ENCODE measurements at regions not wholly inside any gene's neighbourhood (a gene's known extent, or its start where the extent isn't known, plus 50 kb on each side); places are given as distances from the start of the nearest gene placed in this dataset.

DNA sequence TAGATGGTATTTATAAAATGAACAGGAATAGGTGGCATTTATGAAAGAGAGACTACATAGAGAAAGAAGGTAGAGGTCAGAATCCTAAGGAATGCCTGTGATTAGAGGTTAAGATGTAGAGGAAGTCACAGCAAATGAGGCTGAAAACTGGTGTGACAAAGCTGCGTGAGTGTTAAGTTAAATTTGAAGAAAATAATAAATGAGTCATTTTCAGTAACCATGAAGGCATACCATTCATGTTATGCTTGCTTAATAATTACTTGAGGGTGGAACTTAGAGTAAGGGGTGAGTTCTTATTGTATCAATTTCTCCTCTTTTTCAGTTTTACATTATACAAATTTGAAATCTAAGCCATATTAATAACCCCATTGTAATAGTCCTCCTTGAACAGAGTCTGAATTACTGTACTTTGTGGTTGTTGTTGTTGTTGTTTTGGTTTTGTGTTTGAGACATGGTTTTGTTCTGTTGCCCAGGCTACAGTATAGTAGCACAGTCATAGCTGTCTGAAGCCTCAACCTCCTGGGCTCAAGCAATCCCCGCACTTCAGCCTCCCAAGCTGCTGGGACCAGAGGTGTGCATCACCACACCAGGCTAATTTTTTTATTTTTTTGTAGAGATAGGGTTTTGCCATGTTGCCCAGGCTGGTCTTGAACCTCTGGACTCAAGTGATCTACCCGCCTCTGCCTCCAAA lies 761.5 kb downstream of the GALC start:
- ChIA-PET CTCF (no interaction called here), POLR2A (no interaction called here)
- no peak for ATAC-seq
- no peak for DNase-seq (ENCODE audit: low read depth, low spot score)
- in situ Hi-C loops (cut with HindIII; ENCODE audit: low pct_unique_long_range_greater_than_20kb, low sequenced_read_pairs) = no loop called here
- Histone ChIP-seq H3K4me1 (ENCODE audit: control insufficient read depth, insufficient read depth, low read length) (no peaks in the 10 kb centered on the region), H3K9me3 (ENCODE audit: control insufficient read depth, insufficient read depth, low read depth, low read length) (no peaks in the 10 kb centered on the region), H3K27ac (ENCODE audit: low read length) (no peak overlapping the region), H3K27me3 (ENCODE audit: control insufficient read depth, insufficient read depth, low read length) (no peaks in the 10 kb centered on the region), H3K4me3 (ENCODE audit: low read depth in 2 of 2, low read length in 2 of 2) (no peak overlapping the region), H3K36me3 (ENCODE audit: control insufficient read depth, insufficient read depth, low read length) (no peaks in the 10 kb centered on the region)
- TF ChIP-seq TCF7L2 (IDR thresholded peaks at IDR 0.05; ENCODE audit: low read depth, low read length) = no peak
- intact Hi-C loops (cut with micrococcal nuclease; ENCODE audit: unreplicated experiment) = no loop called here
- no TSS peak for BruUV-seq (replicated peaks)

DNA sequence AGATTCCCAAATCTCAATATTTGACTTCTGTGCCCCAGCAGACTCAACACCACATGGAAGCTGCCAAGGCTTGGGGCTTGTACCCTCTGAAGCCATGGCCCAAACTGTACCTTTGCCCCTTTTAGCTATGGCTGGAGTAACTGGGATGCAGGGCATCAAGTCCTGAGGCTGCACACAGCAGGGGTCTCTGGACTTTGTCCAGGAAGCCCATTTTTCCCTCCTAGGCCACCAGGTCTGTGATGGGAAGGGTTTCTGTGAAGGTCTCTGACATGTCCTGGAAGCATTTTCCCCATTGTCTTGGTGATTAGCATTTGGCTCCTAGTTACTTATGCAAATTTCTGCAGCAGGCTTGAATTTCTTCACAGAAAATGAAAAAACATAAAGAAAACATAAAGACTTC lies 762.3 kb downstream of the GALC start:
- DNase-seq (ENCODE audit: low read depth, low spot score) (no peak), ATAC-seq (no peak)
- TF ChIP-seq, protein P1, sequence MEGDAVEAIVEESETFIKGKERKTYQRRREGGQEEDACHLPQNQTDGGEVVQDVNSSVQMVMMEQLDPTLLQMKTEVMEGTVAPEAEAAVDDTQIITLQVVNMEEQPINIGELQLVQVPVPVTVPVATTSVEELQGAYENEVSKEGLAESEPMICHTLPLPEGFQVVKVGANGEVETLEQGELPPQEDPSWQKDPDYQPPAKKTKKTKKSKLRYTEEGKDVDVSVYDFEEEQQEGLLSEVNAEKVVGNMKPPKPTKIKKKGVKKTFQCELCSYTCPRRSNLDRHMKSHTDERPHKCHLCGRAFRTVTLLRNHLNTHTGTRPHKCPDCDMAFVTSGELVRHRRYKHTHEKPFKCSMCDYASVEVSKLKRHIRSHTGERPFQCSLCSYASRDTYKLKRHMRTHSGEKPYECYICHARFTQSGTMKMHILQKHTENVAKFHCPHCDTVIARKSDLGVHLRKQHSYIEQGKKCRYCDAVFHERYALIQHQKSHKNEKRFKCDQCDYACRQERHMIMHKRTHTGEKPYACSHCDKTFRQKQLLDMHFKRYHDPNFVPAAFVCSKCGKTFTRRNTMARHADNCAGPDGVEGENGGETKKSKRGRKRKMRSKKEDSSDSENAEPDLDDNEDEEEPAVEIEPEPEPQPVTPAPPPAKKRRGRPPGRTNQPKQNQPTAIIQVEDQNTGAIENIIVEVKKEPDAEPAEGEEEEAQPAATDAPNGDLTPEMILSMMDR (IDR thresholded peaks at IDR 0.05) = no peak
- no peak for TF ChIP-seq TCF7L2 (IDR thresholded peaks at IDR 0.05; ENCODE audit: low read depth, low read length)
- no peak for TF ChIP-seq POLR2AphosphoS5 (IDR thresholded peaks at IDR 0.05; ENCODE audit: low read depth, low read length)
- TF ChIP-seq SIN3A (IDR thresholded peaks at IDR 0.05; ENCODE audit: borderline replicate concordance, insufficient read depth, low read depth, low read length) = no peak
- TF ChIP-seq, protein P2, sequence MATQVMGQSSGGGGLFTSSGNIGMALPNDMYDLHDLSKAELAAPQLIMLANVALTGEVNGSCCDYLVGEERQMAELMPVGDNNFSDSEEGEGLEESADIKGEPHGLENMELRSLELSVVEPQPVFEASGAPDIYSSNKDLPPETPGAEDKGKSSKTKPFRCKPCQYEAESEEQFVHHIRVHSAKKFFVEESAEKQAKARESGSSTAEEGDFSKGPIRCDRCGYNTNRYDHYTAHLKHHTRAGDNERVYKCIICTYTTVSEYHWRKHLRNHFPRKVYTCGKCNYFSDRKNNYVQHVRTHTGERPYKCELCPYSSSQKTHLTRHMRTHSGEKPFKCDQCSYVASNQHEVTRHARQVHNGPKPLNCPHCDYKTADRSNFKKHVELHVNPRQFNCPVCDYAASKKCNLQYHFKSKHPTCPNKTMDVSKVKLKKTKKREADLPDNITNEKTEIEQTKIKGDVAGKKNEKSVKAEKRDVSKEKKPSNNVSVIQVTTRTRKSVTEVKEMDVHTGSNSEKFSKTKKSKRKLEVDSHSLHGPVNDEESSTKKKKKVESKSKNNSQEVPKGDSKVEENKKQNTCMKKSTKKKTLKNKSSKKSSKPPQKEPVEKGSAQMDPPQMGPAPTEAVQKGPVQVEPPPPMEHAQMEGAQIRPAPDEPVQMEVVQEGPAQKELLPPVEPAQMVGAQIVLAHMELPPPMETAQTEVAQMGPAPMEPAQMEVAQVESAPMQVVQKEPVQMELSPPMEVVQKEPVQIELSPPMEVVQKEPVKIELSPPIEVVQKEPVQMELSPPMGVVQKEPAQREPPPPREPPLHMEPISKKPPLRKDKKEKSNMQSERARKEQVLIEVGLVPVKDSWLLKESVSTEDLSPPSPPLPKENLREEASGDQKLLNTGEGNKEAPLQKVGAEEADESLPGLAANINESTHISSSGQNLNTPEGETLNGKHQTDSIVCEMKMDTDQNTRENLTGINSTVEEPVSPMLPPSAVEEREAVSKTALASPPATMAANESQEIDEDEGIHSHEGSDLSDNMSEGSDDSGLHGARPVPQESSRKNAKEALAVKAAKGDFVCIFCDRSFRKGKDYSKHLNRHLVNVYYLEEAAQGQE (IDR thresholded peaks at IDR 0.05; ENCODE audit: insufficient read depth in 1 of 2, low read depth in 2 of 2, low read length in 1 of 2) = no peak
- Histone ChIP-seq H3K27ac (ENCODE audit: low read length) (no peak overlapping the region), H3K36me3 (ENCODE audit: control insufficient read depth, insufficient read depth, low read length) (no peaks in the 10 kb centered on the region), H3K27me3 (ENCODE audit: control insufficient read depth, insufficient read depth, low read length) (no peaks in the 10 kb centered on the region), H3K4me1 (ENCODE audit: control insufficient read depth, insufficient read depth, low read length) (no peaks in the 10 kb centered on the region), H3K4me3 (ENCODE audit: low read depth in 2 of 2, low read length in 2 of 2) (no peak overlapping the region), H3K9me3 (ENCODE audit: control insufficient read depth, insufficient read depth, low read depth, low read length) (no peaks in the 10 kb centered on the region)
- CTCF ChIA-PET = no interaction called here
- in situ Hi-C loops (cut with HindIII; ENCODE audit: low pct_unique_long_range_greater_than_20kb, low sequenced_read_pairs) (no loop called here), intact Hi-C loops (cut with micrococcal nuclease; ENCODE audit: unreplicated experiment) (no loop called here)
- POLR2A ChIA-PET = no interaction called here
- BruUV-seq (replicated peaks) = no TSS peak

DNA sequence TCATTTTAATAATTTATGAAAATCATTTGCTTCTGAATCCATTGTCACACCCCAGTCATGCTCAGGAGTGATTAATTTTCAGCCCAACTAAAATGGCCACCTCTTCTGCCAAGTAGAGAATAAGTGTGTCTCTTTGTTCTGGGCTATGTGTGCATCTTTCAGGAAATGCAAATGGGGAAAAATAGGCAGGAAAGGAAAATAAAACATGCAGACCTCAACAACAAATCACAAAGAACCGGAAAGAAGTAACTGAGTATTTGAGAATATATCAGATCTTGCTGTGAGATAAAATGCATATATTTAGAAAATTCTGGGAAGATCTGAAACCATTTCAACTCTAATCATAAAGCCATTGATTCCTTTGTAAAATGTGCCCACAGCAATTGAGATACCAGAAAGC lies 763.9 kb downstream of the GALC start:
- Histone ChIP-seq H3K27me3 (ENCODE audit: control insufficient read depth, insufficient read depth, low read length) (no peaks in the 10 kb centered on the region), H3K36me3 (ENCODE audit: control insufficient read depth, insufficient read depth, low read length) (no peaks in the 10 kb centered on the region), H3K27ac (ENCODE audit: low read length) (no peak overlapping the region), H3K9me3 (ENCODE audit: control insufficient read depth, insufficient read depth, low read depth, low read length) (no peaks in the 10 kb centered on the region), H3K4me1 (ENCODE audit: control insufficient read depth, insufficient read depth, low read length) (no peaks in the 10 kb centered on the region), H3K4me3 (ENCODE audit: low read depth in 2 of 2, low read length in 2 of 2) (no peak overlapping the region)
- ChIA-PET CTCF (no interaction called here), POLR2A (no interaction called here)
- BruUV-seq (replicated peaks) = no TSS peak
- ATAC-seq = no peak
- no peak for DNase-seq (ENCODE audit: low read depth, low spot score)
- in situ Hi-C loops (cut with HindIII; ENCODE audit: low pct_unique_long_range_greater_than_20kb, low sequenced_read_pairs) (no loop called here), intact Hi-C loops (cut with micrococcal nuclease; ENCODE audit: unreplicated experiment) (no loop called here)
- TF ChIP-seq, protein P1 (IDR thresholded peaks at IDR 0.05) = no peak
- TF ChIP-seq, protein P2 (IDR thresholded peaks at IDR 0.05; ENCODE audit: insufficient read depth in 1 of 2, low read depth in 2 of 2, low read length in 1 of 2) = no peak
- TF ChIP-seq TCF7L2 (IDR thresholded peaks at IDR 0.05; ENCODE audit: low read depth, low read length) (no peak), POLR2AphosphoS5 (IDR thresholded peaks at IDR 0.05; ENCODE audit: low read depth, low read length) (no peak), SIN3A (IDR thresholded peaks at IDR 0.05; ENCODE audit: borderline replicate concordance, insufficient read depth, low read depth, low read length) (no peak)

Measured in Panc1 (cell line).